WTC11 (cell line): ENCODE measurements at regions not wholly inside any gene's neighbourhood (a gene's known extent, or its start where the extent isn't known, plus 50 kb on each side); places are given as distances from the start of the nearest gene placed in this dataset.

ENCODE experiments used
- ATAC-seq: fragments of 200-7000 bp; cut with Tn5 transposase; 2 replicates; pipeline ENCODE4 v1.10.0; 2021; ENCODE audit warnings: mild to moderate bottlenecking, moderate library complexity
- CTCF ChIA-PET: fragments of 300-600 bp; sonication (Branson Sonifier 250); formaldehyde crosslinking; loops from one replicate; lab custom pipeline; 2021; ENCODE audit warnings: antibody characterized with exemption; lab: Charles Lee
- POLR2A ChIA-PET: fragments of 350-600 bp; sonication (Branson Sonifier 250); formaldehyde crosslinking; loops from one replicate; lab custom pipeline; 2021; ENCODE audit warnings: antibody characterized with exemption; lab: Charles Lee
- DNase-seq: peaks from one replicate; pipeline ENCODE4 v3.0.0; 2021; ENCODE audit warnings: low spot score
- H3K27ac Mint-ChIP-seq: 2 replicates; pipeline ENCODE4 v1.8.0; 2021; ENCODE audit warnings: mixed read lengths
- H3K27me3 Mint-ChIP-seq: 2 replicates; pipeline ENCODE4 v1.8.0; 2021; ENCODE audit warnings: low read depth, mild to moderate bottlenecking, moderate library complexity, mixed read lengths
- H3K36me3 Mint-ChIP-seq: 2 replicates; pipeline ENCODE4 v1.8.0; 2021; ENCODE audit warnings: mixed read lengths
- H3K4me1 Mint-ChIP-seq: 2 replicates; pipeline ENCODE4 v1.8.0; 2022; ENCODE audit warnings: mixed read lengths
- H3K4me3 Mint-ChIP-seq: 2 replicates; pipeline ENCODE4 v1.8.0; 2021; ENCODE audit warnings: mild to moderate bottlenecking, moderate library complexity, mixed read lengths
- H3K9me3 Mint-ChIP-seq: 2 replicates; pipeline ENCODE4 v1.8.0; 2021; ENCODE audit warnings: mixed read lengths
- AFF4 ChIP-seq: sonication (generic); formaldehyde crosslinking; IDR thresholded peaks from 2 replicates; pipeline ENCODE4 v1.8.1; 2023; ENCODE audit warnings: mild to moderate bottlenecking, missing genetic modification reagents, borderline replicate concordance
- CREB1 ChIP-seq: sonication (generic); formaldehyde crosslinking; IDR thresholded peaks from 2 replicates; pipeline ENCODE4 v1.8.0; 2023; ENCODE audit warnings: mild to moderate bottlenecking, missing genetic modification reagents
- FOXJ3 ChIP-seq: sonication (generic); formaldehyde crosslinking; IDR thresholded peaks from 2 replicates; pipeline ENCODE4 v1.9.0; 2021; ENCODE audit warnings: missing genetic modification reagents, mild to moderate bottlenecking, borderline replicate concordance
- IRF1 ChIP-seq: sonication (generic); formaldehyde crosslinking; IDR thresholded peaks from 2 replicates; pipeline ENCODE4 v1.8.0; 2023; ENCODE audit warnings: missing genetic modification reagents
- JUN ChIP-seq: sonication (generic); formaldehyde crosslinking; IDR thresholded peaks from 2 replicates; pipeline ENCODE4 v1.8.0; 2023; ENCODE audit warnings: mild to moderate bottlenecking, missing genetic modification reagents
- PRRX2 ChIP-seq: fragments of 250-450 bp; sonication (Bioruptor Pico); IDR thresholded peaks from 2 replicates; pipeline ENCODE4 v1.8.0; 2021; ENCODE audit warnings: mild to moderate bottlenecking
- RORB ChIP-seq: fragments of 250-450 bp; sonication (Bioruptor Pico); IDR thresholded peaks from 2 replicates; pipeline ENCODE4 v1.9.0; 2021; ENCODE audit warnings: mild to moderate bottlenecking
- SMAD4 ChIP-seq: sonication (generic); formaldehyde crosslinking; IDR thresholded peaks from 2 replicates; pipeline ENCODE4 v1.8.0; 2022; ENCODE audit warnings: mild to moderate bottlenecking, missing genetic modification reagents
- SP1 ChIP-seq: sonication (generic); formaldehyde crosslinking; conservative IDR thresholded peaks from 2 replicates; pipeline ENCODE4 v1.8.1; 2022; ENCODE audit warnings: missing genetic modification reagents
- STAT6 ChIP-seq: sonication (generic); formaldehyde crosslinking; conservative IDR thresholded peaks from 2 replicates; pipeline ENCODE4 v1.8.1; 2023; ENCODE audit warnings: mild to moderate bottlenecking, low read depth, missing genetic modification reagents, moderate library complexity
- TEAD1 ChIP-seq: sonication (generic); formaldehyde crosslinking; IDR thresholded peaks from 2 replicates; pipeline ENCODE4 v1.8.0; 2022; ENCODE audit warnings: mild to moderate bottlenecking, missing genetic modification reagents
- USF1 ChIP-seq: sonication (generic); formaldehyde crosslinking; IDR thresholded peaks from 2 replicates; pipeline ENCODE4 v1.8.0; 2022; ENCODE audit warnings: mild to moderate bottlenecking, missing genetic modification reagents
- USF2 ChIP-seq: sonication (generic); formaldehyde crosslinking; IDR thresholded peaks from 2 replicates; pipeline ENCODE4 v1.8.1; 2023; ENCODE audit warnings: mild to moderate bottlenecking, missing genetic modification reagents, moderate library complexity
- ZBTB43 ChIP-seq: sonication (generic); formaldehyde crosslinking; IDR thresholded peaks from 2 replicates; pipeline ENCODE4 v1.8.1; 2023; ENCODE audit warnings: mild to moderate bottlenecking, missing genetic modification reagents
- ZMAT4 ChIP-seq: fragments of 250-450 bp; sonication (Bioruptor Pico); IDR thresholded peaks from 2 replicates; pipeline ENCODE4 v1.9.0; 2021; ENCODE audit warnings: mild to moderate bottlenecking
- ZNF232 ChIP-seq: sonication (generic); formaldehyde crosslinking; IDR thresholded peaks from 2 replicates; pipeline ENCODE4 v1.8.0; 2022; ENCODE audit warnings: mild to moderate bottlenecking, missing genetic modification reagents

GRCh38 chrX:45347877-45348276, 147.2 kb upstream of the DIPK2B start:
- peaks cover 16% of the 10 kb centered on the region for H3K9me3 Mint-ChIP-seq

More at GRCh38 chrX:45347877-45348276, 147.2 kb upstream of the DIPK2B start:
- Mint-ChIP-seq H3K4me1 (no peaks in the 10 kb centered on the region), H3K27ac (no peak overlapping the region), H3K27me3 (no peaks in the 10 kb centered on the region), H3K4me3 (no peak overlapping the region), H3K36me3 (peaks cover 10% of the 10 kb centered on the region)
- TF ChIP-seq SMAD4 (CRISPR knock-in tag) (no peak), USF1 (no peak), CREB1 (CRISPR knock-in tag) (no peak), FOXJ3 (CRISPR knock-in tag) (no peak), RORB (no peak), STAT6 (no peak), ZBTB43 (CRISPR knock-in tag) (no peak), ZNF232 (CRISPR knock-in tag) (no peak), IRF1 (CRISPR knock-in tag) (no peak), PRRX2 (CRISPR knock-in tag) (no peak), SP1 (CRISPR knock-in tag) (no peak), USF2 (CRISPR knock-in tag) (no peak), JUN (CRISPR knock-in tag) (no peak), ZMAT4 (CRISPR knock-in tag) (no peak), TEAD1 (no peak), AFF4 (CRISPR knock-in tag) (no peak)
- CTCF ChIA-PET: no interaction called here
- no peak for DNase-seq
- POLR2A ChIA-PET: no interaction called here
- no peak for ATAC-seq
